Endothelial cell of umbilical vein (primary cell): ENCODE measurements at regions not wholly inside any gene's neighbourhood (a gene's known extent, or its start where the extent isn't known, plus 50 kb on each side); places are given as distances from the start of the nearest gene placed in this dataset.

Experiments
- BruUV-seq: library from RNA; stranded (reverse); fragments of 400-500 nt; replicated peaks from 2 replicates; lab custom pipeline; 2021; lab: Mats Ljungman, UMichigan
- CTCF ChIA-PET: fragments of 300-600, 350-600 bp; sonication (Branson Sonifier 250); formaldehyde crosslinking; loops from one replicate; lab custom pipeline; 2021; ENCODE audit warnings: antibody characterized with exemption, inconsistent platforms; lab: Charles Lee
- POLR2A ChIA-PET: fragments of 300-600, 350-600 bp; sonication (Branson Sonifier 250); formaldehyde crosslinking; loops from one replicate; lab custom pipeline; 2021; ENCODE audit warnings: antibody characterized with exemption, inconsistent platforms; lab: Charles Lee
- DNase-seq: peaks from one replicate; pipeline ENCODE4 v3.0.0-alpha.2; 2011; ENCODE audit warnings: low read depth, low spot score
- FAIRE-seq: peaks from 2 replicates; lab custom pipeline; 2011; peaks lifted over from hg19 to GRCh38; lab: Jason Lieb, UNC
- H2AFZ ChIP-seq: 2 replicates; pipeline ENCODE4 v1.6.0; 2012; ENCODE audit warnings: low read depth, low read length, control low read depth, inconsistent platforms
- H3K27ac ChIP-seq: 2 replicates; pipeline ENCODE4 v1.5.1; 2011; ENCODE audit warnings: low read depth, mild to moderate bottlenecking, control low read depth, low read length, moderate library complexity; ENCODE audit not compliant: insufficient read depth
- H3K27me3 ChIP-seq, 2 experiments: 2 replicates each; pipeline versions ENCODE4 v1.6.0 to v1.6.1; 2011; ENCODE audit warnings: low read length in 2 of 2, mixed read lengths in 1 of 2; ENCODE audit not compliant: control insufficient read depth in 2 of 2, insufficient read depth in 2 of 2
- H3K36me3 ChIP-seq, 2 experiments: 2 replicates in 1 of 2; 3 replicates in 1 of 2; pipeline ENCODE4 v1.5.1; 2011; ENCODE audit warnings: low read length in 2 of 2, mild to moderate bottlenecking in 1 of 2, moderate library complexity in 1 of 2; ENCODE audit not compliant: control insufficient read depth in 2 of 2, insufficient read depth in 2 of 2; ENCODE audit errors: extremely low read depth in 1 of 2
- H3K4me1 ChIP-seq: 3 replicates; pipeline ENCODE4 v1.5.1; 2011; ENCODE audit warnings: mild to moderate bottlenecking, low read length; ENCODE audit not compliant: control insufficient read depth, insufficient read depth; ENCODE audit errors: extremely low read depth
- H3K4me2 ChIP-seq: 2 replicates; pipeline ENCODE4 v1.6.1; 2011; ENCODE audit warnings: low read length, control low read depth, mixed read lengths; ENCODE audit not compliant: insufficient read depth
- H3K4me3 ChIP-seq, 3 experiments: fragments of 200-600 bp in 1 of 3; sonication (generic), shearing (Covaris generic) in 1 of 3; replicated peaks in 1 of 3; 2 replicates each; pipeline ENCODE4 v1.5.1; 2011 to 2016; ENCODE audit warnings: control low read depth in 3 of 3, low read length in 3 of 3, mild to moderate bottlenecking in 2 of 3, inconsistent platforms in 1 of 3, low read depth in 1 of 3, moderate library complexity in 1 of 3; ENCODE audit not compliant: insufficient read depth in 1 of 3
- H3K79me2 ChIP-seq: 2 replicates; pipeline ENCODE4 v1.6.0; 2012; ENCODE audit warnings: low read length, inconsistent platforms; ENCODE audit not compliant: control insufficient read depth, insufficient read depth
- H3K9ac ChIP-seq: replicated peaks from 2 replicates; pipeline ENCODE3; 2011; ENCODE audit warnings: low read length, control low read depth; ENCODE audit not compliant: insufficient read depth; ENCODE audit errors: extremely low read depth
- H3K9me1 ChIP-seq: replicated peaks from 3 replicates; pipeline ENCODE4 v1.6.0; 2011; ENCODE audit warnings: mild to moderate bottlenecking, low read length; ENCODE audit not compliant: control insufficient read depth, insufficient read depth; ENCODE audit errors: extremely low read depth
- H3K9me3 ChIP-seq: replicated peaks from 2 replicates; pipeline ENCODE4 v1.5.1; 2012; ENCODE audit warnings: low read length, inconsistent platforms; ENCODE audit not compliant: control insufficient read depth, insufficient read depth
- H4K20me1 ChIP-seq: replicated peaks from 2 replicates; pipeline ENCODE3; 2011; ENCODE audit warnings: mild to moderate bottlenecking, low read length; ENCODE audit not compliant: control insufficient read depth, insufficient read depth; ENCODE audit errors: extremely low read depth
- EZH2 ChIP-seq: IDR thresholded peaks from 2 replicates; pipeline ENCODE4 v1.6.1; 2012; ENCODE audit warnings: borderline replicate concordance, low read depth, mild to moderate bottlenecking, moderate library complexity, low read length, inconsistent platforms; ENCODE audit not compliant: severe bottlenecking
- FOS ChIP-seq: IDR thresholded peaks from 2 replicates; pipeline ENCODE4 v1.6.1; 2011; ENCODE audit warnings: mild to moderate bottlenecking, low read length, moderate library complexity, borderline replicate concordance; ENCODE audit not compliant: insufficient read depth
- GATA2 ChIP-seq: IDR thresholded peaks from 2 replicates; pipeline ENCODE4 v1.7.0; 2011; ENCODE audit warnings: low read depth, mild to moderate bottlenecking, moderate library complexity, mixed read lengths, low read length; ENCODE audit not compliant: insufficient read length, insufficient read depth
- JUN ChIP-seq: IDR thresholded peaks from 2 replicates; pipeline ENCODE4 v1.6.1; 2011; ENCODE audit warnings: borderline replicate concordance, low read depth; ENCODE audit not compliant: insufficient read length, insufficient read depth
- MYC ChIP-seq: IDR thresholded peaks from one replicate; pipeline ENCODE4 v1.6.1; 2011; ENCODE audit warnings: mild to moderate bottlenecking, low read depth, low read length
- POLR2A ChIP-seq: IDR thresholded peaks from 2 replicates; pipeline ENCODE4 v1.6.1; 2012; ENCODE audit warnings: low read depth, mild to moderate bottlenecking, control low read depth, low read length
- POLR2AphosphoS5 ChIP-seq: IDR thresholded peaks from 2 replicates; pipeline ENCODE4 v1.6.1; 2012; ENCODE audit warnings: low read depth, mild to moderate bottlenecking, control low read depth, low read length, moderate library complexity; ENCODE audit not compliant: insufficient read depth
- dilution Hi-C: fragments of 300-500 bp; cut with MboI; formaldehyde crosslinking; loops from one replicate; pipeline ENCODE4 v1.15.0; 2019; ENCODE audit warnings: low sequenced_read_pairs; ENCODE audit not compliant: extremely low pct_ligation_motif_present
- intact Hi-C: fragments of 100-400 bp; cut with micrococcal nuclease; formaldehyde crosslinking; loops from one replicate; pipeline ENCODE4 v1.10.0; 2022
- TF ChIP-seq, protein P1 (sequence below): IDR thresholded peaks from 2 replicates; pipeline ENCODE4 v1.6.1; 2011; ENCODE audit not compliant: insufficient read depth, insufficient read length
- TF ChIP-seq, protein P2 (sequence below), 2 donors: IDR thresholded peaks; 1 replicate in 1 of 2; 2 replicates in 1 of 2; pipeline ENCODE4 v1.5.1; 2011; ENCODE audit warnings: low read length in 2 of 2, mild to moderate bottlenecking in 2 of 2, moderate library complexity in 2 of 2, control low read depth in 1 of 2, inconsistent platforms in 1 of 2, low read depth in 1 of 2; ENCODE audit not compliant: insufficient read depth in 1 of 2; ENCODE audit errors: extremely low read depth in 1 of 2

DNA sequence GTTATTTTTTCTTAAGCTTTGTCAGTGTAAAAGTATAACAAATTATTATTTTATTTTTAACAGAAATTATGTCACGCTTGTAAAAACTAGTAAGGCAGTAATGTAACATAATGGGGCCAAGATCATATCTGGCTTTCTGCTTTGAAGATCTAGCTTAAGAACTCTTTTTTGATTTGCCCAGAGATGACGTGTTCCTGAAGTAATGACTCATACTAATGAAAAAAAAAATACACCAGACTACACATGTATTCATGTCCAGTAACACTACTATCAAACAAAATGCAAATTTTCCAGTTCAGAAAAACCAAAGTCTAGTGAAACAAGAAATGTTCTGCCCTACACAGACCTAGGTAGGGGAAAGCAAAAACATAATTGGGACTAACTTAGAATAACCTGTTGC is 432.2 kb upstream of the ATXN7L3B start:
- TF ChIP-seq JUN (peak; percentile 13), GATA2 (no peak), FOS (no peak)
- no TSS peak for BruUV-seq
- Histone ChIP-seq H3K36me3 (no peaks in the 10 kb centered on the region), H3K79me2 (no peaks in the 10 kb centered on the region), H3K9me1 (no peaks in the 10 kb centered on the region), H3K9ac (no peak overlapping the region), H3K4me1 (no peaks in the 10 kb centered on the region), H2AFZ (no peak overlapping the region), H4K20me1 (no peaks in the 10 kb centered on the region), H3K27ac (no peak overlapping the region), H3K9me3 (no peaks in the 10 kb centered on the region), H3K27me3 (no peaks in the 10 kb centered on the region), H3K4me2 (no peak overlapping the region), H3K4me3 (no peak overlapping the region)
- intact Hi-C loops (no loop called here), dilution Hi-C loops (no loop called here)
- CTCF ChIA-PET: no interaction called here
- no peak for FAIRE-seq
- POLR2A ChIA-PET: no interaction called here
- DNase-seq: no peak

DNA sequence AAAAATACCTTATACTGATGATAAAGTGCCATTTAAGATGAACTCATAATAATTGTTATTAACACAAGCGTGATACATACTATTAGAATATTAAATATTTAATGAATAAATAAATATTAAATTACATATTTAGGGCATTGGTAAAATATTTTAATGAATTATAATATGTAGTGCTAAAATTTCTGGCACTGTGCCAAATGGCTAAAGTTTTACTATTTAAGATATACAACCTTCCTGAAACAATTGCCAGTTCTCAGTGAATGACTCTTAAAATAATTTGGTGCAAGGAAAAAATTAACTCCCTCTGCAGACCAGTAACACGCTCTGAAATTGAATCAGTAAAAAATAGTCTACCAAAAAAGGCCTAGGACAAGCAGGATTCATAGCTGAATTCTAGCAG is 428.9 kb upstream of the ATXN7L3B start:
- TF ChIP-seq GATA2: no peak
- TF ChIP-seq MYC: no peak
- TF ChIP-seq, protein P1, sequence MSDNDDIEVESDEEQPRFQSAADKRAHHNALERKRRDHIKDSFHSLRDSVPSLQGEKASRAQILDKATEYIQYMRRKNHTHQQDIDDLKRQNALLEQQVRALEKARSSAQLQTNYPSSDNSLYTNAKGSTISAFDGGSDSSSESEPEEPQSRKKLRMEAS: no peak
- TF ChIP-seq EZH2: no peak
- TF ChIP-seq JUN: no peak
- TF ChIP-seq, protein P2, sequence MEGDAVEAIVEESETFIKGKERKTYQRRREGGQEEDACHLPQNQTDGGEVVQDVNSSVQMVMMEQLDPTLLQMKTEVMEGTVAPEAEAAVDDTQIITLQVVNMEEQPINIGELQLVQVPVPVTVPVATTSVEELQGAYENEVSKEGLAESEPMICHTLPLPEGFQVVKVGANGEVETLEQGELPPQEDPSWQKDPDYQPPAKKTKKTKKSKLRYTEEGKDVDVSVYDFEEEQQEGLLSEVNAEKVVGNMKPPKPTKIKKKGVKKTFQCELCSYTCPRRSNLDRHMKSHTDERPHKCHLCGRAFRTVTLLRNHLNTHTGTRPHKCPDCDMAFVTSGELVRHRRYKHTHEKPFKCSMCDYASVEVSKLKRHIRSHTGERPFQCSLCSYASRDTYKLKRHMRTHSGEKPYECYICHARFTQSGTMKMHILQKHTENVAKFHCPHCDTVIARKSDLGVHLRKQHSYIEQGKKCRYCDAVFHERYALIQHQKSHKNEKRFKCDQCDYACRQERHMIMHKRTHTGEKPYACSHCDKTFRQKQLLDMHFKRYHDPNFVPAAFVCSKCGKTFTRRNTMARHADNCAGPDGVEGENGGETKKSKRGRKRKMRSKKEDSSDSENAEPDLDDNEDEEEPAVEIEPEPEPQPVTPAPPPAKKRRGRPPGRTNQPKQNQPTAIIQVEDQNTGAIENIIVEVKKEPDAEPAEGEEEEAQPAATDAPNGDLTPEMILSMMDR (IDR thresholded peaks at IDR 0.05; ENCODE audit: extremely low read depth in 1 of 2, insufficient read depth in 1 of 2, low read depth in 1 of 2, low read length in 2 of 2): no peak
- no peak for TF ChIP-seq POLR2A
- no peak for TF ChIP-seq FOS
- TF ChIP-seq POLR2AphosphoS5: no peak
- H3K4me1 ChIP-seq: no peaks in the 10 kb centered on the region
- FAIRE-seq (no peak), DNase-seq (no peak)
- dilution Hi-C loops: no loop called here
- H3K9ac ChIP-seq: no peak overlapping the region
- no peaks in the 10 kb centered on the region for H3K36me3 ChIP-seq
- no peak overlapping the region for H2AFZ ChIP-seq
- H3K9me3 ChIP-seq: no peaks in the 10 kb centered on the region
- H3K27me3 ChIP-seq: no peaks in the 10 kb centered on the region
- ChIA-PET POLR2A (no interaction called here), CTCF (no interaction called here)
- H3K27ac ChIP-seq: no peak overlapping the region
- H3K4me2 ChIP-seq: no peak overlapping the region
- no TSS peak for BruUV-seq
- no peak overlapping the region for H3K4me3 ChIP-seq
- H3K9me1 ChIP-seq: no peaks in the 10 kb centered on the region
- H3K79me2 ChIP-seq: no peaks in the 10 kb centered on the region
- intact Hi-C loops: no loop called here
- H4K20me1 ChIP-seq: no peaks in the 10 kb centered on the region
